GM12872 (cell line): ENCODE measurements at regions not wholly inside any gene's neighbourhood (a gene's known extent, or its start where the extent isn't known, plus 50 kb on each side); places are given as distances from the start of the nearest gene placed in this dataset.

Source experiments
- CTCF ChIP-seq: IDR thresholded peaks from 3 replicates; pipeline ENCODE4 v1.5.1; 2011; ENCODE audit warnings: low read depth, mild to moderate bottlenecking, low read length, moderate library complexity; ENCODE audit not compliant: insufficient read depth

GRCh38 chr13:46498650-46499049, 54.3 kb upstream of the LRCH1 start:
- no peak for TF ChIP-seq CTCF

- no peak for TF ChIP-seq CTCF
These were observed 56.9 kb upstream of the LRCH1 start for GRCh38 chr13:46496086-46496485.

GRCh38 chr13:46495651-46496050, 57.3 kb upstream of the LRCH1 start:
- no peak for TF ChIP-seq CTCF

GRCh38 chr13:46495066-46495465, 57.9 kb upstream of the LRCH1 start:
- TF ChIP-seq CTCF = no peak

GRCh38 chr13:46492946-46493345, 60.0 kb upstream of the LRCH1 start:
- TF ChIP-seq CTCF = peak; percentile 56

- TF ChIP-seq CTCF = no peak
These were observed 61.3 kb upstream of the LRCH1 start for GRCh38 chr13:46491641-46492040.

- no peak for TF ChIP-seq CTCF
These were observed 62.8 kb upstream of the LRCH1 start for GRCh38 chr13:46490129-46490528.

GRCh38 chr13:46489586-46490023, 63.4 kb upstream of the LRCH1 start:
- no peak for TF ChIP-seq CTCF
